ENCODE measurements at regions not wholly inside any gene's neighbourhood (a gene's known extent, or its start where the extent isn't known, plus 50 kb on each side); places are given as distances from the start of the nearest gene placed in this dataset.

DNA sequence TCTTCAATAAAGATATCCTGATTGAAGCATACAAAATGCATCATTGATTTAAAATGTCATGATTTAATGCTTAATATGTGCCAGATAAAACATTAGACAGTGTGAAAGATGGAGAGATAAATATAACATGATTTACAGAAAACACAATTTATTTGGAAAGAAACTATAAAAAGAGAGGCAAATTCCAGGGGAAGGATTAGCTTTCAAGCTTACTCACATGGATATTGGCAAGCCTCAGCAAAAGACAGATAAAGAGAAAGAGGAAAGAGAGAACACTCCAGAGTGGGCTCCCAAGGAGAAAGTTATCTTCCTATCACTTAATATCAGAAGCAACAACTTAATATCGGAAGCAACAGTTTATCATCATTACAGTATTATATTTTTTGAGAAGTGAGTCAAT is 1036.5 kb downstream of the SQOR start:
- no peak overlapping the region for H3K4me3 ChIP-seq (ENCODE audit: low read depth, low read length)
- DNase-seq (ENCODE audit: low read depth), result no peak
- TF ChIP-seq POLR2A (IDR thresholded peaks at IDR 0.05; ENCODE audit: extremely low read depth, insufficient read length) (no peak), MYC (IDR thresholded peaks at IDR 0.05; ENCODE audit: low read depth, low read length) (no peak)
- TF ChIP-seq, protein P1, sequence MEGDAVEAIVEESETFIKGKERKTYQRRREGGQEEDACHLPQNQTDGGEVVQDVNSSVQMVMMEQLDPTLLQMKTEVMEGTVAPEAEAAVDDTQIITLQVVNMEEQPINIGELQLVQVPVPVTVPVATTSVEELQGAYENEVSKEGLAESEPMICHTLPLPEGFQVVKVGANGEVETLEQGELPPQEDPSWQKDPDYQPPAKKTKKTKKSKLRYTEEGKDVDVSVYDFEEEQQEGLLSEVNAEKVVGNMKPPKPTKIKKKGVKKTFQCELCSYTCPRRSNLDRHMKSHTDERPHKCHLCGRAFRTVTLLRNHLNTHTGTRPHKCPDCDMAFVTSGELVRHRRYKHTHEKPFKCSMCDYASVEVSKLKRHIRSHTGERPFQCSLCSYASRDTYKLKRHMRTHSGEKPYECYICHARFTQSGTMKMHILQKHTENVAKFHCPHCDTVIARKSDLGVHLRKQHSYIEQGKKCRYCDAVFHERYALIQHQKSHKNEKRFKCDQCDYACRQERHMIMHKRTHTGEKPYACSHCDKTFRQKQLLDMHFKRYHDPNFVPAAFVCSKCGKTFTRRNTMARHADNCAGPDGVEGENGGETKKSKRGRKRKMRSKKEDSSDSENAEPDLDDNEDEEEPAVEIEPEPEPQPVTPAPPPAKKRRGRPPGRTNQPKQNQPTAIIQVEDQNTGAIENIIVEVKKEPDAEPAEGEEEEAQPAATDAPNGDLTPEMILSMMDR (IDR thresholded peaks at IDR 0.05; ENCODE audit: low read depth, low read length), result no peak
- TF ChIP-seq, protein P2, sequence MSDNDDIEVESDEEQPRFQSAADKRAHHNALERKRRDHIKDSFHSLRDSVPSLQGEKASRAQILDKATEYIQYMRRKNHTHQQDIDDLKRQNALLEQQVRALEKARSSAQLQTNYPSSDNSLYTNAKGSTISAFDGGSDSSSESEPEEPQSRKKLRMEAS (IDR thresholded peaks at IDR 0.05; ENCODE audit: low read depth, low read length), result no peak

DNA sequence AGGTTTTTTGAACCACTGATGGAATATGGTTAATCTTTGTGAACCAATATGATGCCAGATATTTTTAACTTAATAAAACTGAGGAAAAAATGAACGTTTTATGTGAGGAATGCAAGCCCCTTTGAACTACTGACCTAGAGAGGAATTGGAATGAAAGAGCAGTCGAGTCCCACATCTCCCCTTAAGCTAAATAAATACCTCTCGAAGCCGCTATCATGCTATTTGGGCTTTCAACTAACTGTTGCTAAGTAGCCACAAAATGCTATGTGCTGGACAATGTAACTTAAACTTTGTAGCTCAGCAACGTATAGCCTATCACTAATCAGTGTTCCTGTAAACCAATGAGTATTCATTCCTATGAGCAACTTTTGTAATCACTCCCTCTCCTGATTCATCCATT is 1037.2 kb downstream of the SQOR start:
- TF ChIP-seq, protein P1 (IDR thresholded peaks at IDR 0.05; ENCODE audit: low read depth, low read length), result no peak
- TF ChIP-seq, protein P2 (IDR thresholded peaks at IDR 0.05; ENCODE audit: low read depth, low read length), result no peak
- TF ChIP-seq POLR2A (IDR thresholded peaks at IDR 0.05; ENCODE audit: extremely low read depth, insufficient read length) (no peak), MYC (IDR thresholded peaks at IDR 0.05; ENCODE audit: low read depth, low read length) (no peak)
- DNase-seq (ENCODE audit: low read depth), result no peak
- no peak overlapping the region for H3K4me3 ChIP-seq (ENCODE audit: low read depth, low read length)

DNA sequence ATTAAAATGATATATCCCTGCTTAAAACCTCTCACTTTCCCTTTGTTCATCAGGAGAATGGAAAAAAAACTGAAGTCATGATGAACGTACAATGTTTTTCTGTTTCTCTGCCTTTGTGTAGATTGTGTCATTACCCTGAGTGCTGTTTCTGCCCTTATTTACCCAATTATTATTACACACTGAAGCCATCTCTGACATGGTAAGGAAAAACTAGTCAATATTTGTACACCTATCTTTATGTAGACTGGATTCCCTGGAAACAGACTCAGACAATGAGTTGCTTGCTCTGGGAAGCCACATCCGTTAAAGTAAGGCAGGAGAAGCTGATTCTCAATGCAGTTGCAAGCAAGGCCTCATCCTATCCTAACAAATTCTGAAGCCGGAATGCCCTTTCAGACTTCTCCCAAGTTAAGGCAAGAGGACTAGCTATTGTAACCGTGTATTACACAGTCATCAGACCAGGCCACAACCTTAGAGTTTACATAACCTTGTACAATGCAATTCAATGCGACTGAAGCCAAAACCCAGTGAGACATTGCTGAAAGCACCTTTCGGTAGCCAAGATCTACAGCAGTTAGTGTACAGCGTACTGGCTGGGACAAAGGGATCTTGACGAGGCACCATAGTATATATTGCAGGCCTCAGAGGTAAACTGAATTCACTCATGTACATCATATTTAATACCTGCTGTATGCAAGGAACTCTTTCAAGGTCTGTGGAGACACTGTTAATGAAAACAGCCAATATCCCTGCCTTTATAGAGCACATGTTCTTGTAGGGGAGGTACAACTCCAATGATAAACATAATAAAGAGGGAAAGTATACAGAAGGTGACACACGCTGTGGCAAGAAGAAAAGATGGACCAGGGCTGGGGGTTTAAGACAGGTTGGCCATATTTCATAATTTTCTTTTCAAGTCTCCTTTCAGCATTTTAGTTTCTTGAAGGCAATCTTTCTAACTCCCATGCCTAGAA is 1040.8 kb upstream of the SEMA6D start:
- TF ChIP-seq, protein P2 (IDR thresholded peaks at IDR 0.05; ENCODE audit: low read depth, low read length), result no peak
- TF ChIP-seq POLR2A (IDR thresholded peaks at IDR 0.05; ENCODE audit: extremely low read depth, insufficient read length), result no peak
- TF ChIP-seq, protein P1 (IDR thresholded peaks at IDR 0.05; ENCODE audit: low read depth, low read length), result no peak
- TF ChIP-seq MYC (IDR thresholded peaks at IDR 0.05; ENCODE audit: low read depth, low read length), result no peak
- no peak overlapping the region for H3K4me3 ChIP-seq (ENCODE audit: low read depth, low read length)
- no peak for DNase-seq (ENCODE audit: low read depth)

DNA sequence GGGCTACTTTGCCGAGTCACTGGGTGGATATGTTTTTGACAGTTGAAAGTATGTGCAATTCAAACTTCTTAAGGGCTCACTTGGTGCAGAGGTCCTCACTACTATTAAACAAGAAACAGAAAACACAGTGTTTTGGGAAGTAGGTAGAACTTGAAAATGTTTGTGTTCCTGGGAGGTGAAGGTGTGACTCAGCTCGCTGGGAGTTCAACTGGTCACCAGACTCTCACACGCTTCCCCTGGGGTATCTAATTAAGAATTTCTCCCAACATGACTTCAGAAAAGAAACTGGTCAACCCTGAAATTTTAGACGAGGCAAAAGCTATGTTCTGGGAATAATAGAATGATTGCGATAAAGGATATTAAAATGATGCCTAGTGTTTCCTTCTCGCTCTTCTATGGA is 1039.8 kb upstream of the SEMA6D start:
- no peak overlapping the region for H3K4me3 ChIP-seq (ENCODE audit: low read depth, low read length)
- TF ChIP-seq, protein P1 (IDR thresholded peaks at IDR 0.05; ENCODE audit: low read depth, low read length), result no peak
- TF ChIP-seq MYC (IDR thresholded peaks at IDR 0.05; ENCODE audit: low read depth, low read length), result no peak
- no peak for TF ChIP-seq POLR2A (IDR thresholded peaks at IDR 0.05; ENCODE audit: extremely low read depth, insufficient read length)
- TF ChIP-seq, protein P2 (IDR thresholded peaks at IDR 0.05; ENCODE audit: low read depth, low read length), result no peak
- DNase-seq (ENCODE audit: low read depth), result no peak

DNA sequence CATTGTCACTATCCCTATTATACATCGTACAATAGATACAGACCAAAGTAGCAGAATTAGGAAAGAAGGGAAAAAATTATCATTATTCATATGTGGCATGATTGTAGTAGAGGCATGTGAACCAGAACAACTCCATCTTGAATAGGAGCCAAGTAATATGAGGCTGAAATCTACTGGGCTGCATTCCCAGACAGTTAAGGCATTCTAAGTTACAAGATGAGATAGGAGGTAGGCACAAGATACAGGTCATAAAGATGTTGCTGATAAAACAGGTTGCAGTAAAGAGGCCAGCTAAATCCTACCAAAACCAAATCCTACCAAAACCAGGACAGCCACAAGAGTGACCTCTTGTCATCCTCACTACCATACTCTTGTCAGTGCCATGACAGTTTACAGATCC is 1035.4 kb upstream of the SEMA6D start:
- H3K4me3 ChIP-seq (ENCODE audit: low read depth, low read length), result no peak overlapping the region
- DNase-seq (ENCODE audit: low read depth), result no peak

More for the DNA sequence above, 1035.4 kb upstream of the SEMA6D start:
- TF ChIP-seq, protein P2 (IDR thresholded peaks at IDR 0.05; ENCODE audit: low read depth, low read length), result no peak
- TF ChIP-seq, protein P1 (IDR thresholded peaks at IDR 0.05; ENCODE audit: low read depth, low read length), result no peak
- TF ChIP-seq POLR2A (IDR thresholded peaks at IDR 0.05; ENCODE audit: extremely low read depth, insufficient read length) (no peak), MYC (IDR thresholded peaks at IDR 0.05; ENCODE audit: low read depth, low read length) (no peak)
